HepG2 (cell line): ENCODE measurements at regions not wholly inside any gene's neighbourhood (a gene's known extent, or its start where the extent isn't known, plus 50 kb on each side); places are given as distances from the start of the nearest gene placed in this dataset.

Experiments used
- EZH2 ChIP-seq: conservative IDR thresholded peaks from 2 replicates; pipeline ENCODE4 v1.6.1; 2012; ENCODE audit warnings: mild to moderate bottlenecking, low read depth, low read length, moderate library complexity
- JUND ChIP-seq: sonication (generic); formaldehyde crosslinking; IDR thresholded peaks from 2 replicates; pipeline ENCODE4 v1.8.0; 2022; ENCODE audit warnings: mild to moderate bottlenecking, missing genetic modification reagents
- ZKSCAN5 ChIP-seq: sonication (generic); formaldehyde crosslinking; IDR thresholded peaks from 2 replicates; pipeline ENCODE4 v1.5.1; 2020; ENCODE audit warnings: mild to moderate bottlenecking, missing genetic modification reagents
- TF ChIP-seq, protein P1 (sequence below): sonication (generic); formaldehyde crosslinking; IDR thresholded peaks from 2 replicates; pipeline ENCODE4 v1.4.0; 2020; ENCODE audit warnings: missing genetic modification reagents

DNA sequence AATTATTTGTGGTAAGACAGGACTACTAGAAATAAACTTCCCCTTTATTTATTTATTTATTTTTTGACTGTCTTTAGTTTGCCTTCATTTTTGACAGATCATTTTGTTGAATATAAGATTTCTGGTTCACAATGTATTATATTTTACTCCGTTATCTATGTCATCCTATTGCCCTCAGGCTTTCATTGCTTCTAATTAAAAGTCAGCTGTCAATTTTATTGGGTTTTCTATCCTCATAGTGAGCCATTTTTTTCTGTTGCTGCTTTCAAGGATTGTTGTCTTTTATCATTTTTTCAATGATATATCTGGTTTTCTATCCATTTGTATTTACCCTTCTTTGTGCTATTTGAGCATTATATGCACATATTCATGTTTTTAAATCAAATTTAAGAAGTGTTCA is 866.2 kb downstream of the LRRIQ3 start:
- no peak for TF ChIP-seq JUND
- TF ChIP-seq, protein P1, sequence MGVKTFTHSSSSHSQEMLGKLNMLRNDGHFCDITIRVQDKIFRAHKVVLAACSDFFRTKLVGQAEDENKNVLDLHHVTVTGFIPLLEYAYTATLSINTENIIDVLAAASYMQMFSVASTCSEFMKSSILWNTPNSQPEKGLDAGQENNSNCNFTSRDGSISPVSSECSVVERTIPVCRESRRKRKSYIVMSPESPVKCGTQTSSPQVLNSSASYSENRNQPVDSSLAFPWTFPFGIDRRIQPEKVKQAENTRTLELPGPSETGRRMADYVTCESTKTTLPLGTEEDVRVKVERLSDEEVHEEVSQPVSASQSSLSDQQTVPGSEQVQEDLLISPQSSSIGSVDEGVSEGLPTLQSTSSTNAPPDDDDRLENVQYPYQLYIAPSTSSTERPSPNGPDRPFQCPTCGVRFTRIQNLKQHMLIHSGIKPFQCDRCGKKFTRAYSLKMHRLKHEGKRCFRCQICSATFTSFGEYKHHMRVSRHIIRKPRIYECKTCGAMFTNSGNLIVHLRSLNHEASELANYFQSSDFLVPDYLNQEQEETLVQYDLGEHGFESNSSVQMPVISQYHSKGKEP (CRISPR knock-in tag), result no peak
- no peak for TF ChIP-seq EZH2
- no peak for TF ChIP-seq ZKSCAN5 (CRISPR knock-in tag)
